Hematopoietic multipotent progenitor cell treated with erythropoietin and hydrocortisone succinate and interleukin-3 and kit ligand, for 8 days (in vitro differentiated cells): ENCODE measurements at regions not wholly inside any gene's neighbourhood (a gene's known extent, or its start where the extent isn't known, plus 50 kb on each side); places are given as distances from the start of the nearest gene placed in this dataset.
A peak's percentile ranks its signal among the peaks of the same experiment; 100 is the strongest.

ENCODE experiments used
- DNase-seq: peaks from one replicate; pipeline ENCODE4 v3.0.0-alpha.2; 2015

GRCh38 chr20:3354247-3354646 lies 53.2 kb downstream of the DNAAF9 start:
- DNase-seq, result no peak

DNA sequence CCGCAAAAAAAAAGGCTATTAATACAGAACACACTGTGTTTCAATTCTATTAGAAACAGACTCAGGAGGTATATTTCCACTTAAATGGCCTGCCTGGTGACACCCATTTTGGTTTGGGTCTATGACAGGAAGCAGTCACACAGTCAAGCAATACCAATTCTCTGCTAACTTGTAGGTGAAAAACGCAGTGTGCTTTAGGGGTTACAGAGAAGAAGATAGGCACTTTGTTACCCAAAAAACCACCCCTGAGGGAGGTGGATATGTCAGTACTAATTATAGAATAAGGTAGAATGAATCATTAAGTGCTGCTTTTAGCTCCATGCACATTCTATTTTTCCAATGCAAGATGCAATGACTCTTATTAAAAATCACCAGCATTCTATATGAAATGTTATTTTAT lies 53.8 kb downstream of the DNAAF9 start:
- DNase-seq, result no peak

DNA sequence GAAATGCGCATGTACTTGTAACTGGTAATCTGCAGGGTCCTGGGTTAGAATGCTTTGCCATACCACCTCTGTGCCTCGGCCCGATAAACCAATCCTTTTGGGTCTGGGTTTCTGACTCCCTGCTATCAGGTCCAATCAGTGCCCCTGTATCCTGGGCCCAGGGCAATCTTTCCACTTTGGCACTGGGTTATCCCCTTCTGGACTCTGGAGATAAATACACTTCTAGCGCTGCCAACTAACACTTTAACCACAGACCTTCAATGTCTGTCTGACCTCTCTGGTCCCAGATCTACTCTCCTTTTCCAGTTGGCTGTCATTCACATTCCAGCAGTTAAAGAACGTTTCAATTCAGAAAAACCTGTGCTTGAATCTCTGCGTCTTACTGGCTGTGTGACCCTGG lies 55.3 kb downstream of the DNAAF9 start:
- DNase-seq, result peak; percentile 78

DNA sequence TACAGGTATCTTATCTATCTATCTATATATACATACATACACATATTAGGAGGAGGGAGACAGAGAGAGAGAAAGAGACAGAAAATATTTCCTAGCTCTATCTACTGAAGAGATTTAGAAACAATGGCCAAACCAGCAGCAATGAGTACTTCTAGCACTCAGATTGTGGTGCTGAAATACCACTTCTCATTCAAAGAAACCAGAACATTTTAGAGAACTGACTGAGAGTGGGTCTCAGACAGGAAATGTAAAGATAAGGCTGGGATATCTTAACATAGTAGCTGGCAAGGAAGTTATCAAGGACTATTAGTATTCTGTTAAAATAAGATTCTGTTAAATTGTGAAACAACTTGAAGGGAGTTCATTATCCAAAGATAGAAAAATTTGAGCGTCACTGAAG lies 57.0 kb downstream of the DNAAF9 start:
- DNase-seq, result peak; percentile 10

- DNase-seq, result no peak
Measured at GRCh38 chr20:3349786-3350185, 57.7 kb downstream of the DNAAF9 start.

DNA sequence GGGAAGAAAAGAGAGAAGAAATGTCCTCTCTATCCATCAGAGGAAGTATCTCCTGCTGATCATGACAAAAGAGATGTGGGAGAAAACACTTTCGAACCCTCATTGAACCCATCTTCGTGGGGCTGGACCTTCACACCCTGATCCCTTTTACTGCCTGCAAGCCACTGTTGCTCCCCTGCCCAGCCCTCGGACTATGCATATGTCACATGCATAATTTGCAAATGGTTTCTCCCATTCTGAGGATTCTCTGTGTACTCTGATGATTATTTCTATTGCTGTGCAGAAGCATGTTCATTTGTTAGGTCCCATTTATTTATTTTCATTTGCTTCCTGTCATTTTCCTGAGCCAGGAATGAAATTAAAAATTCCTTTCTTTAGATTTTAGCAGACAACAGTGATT lies 64.7 kb downstream of the DNAAF9 start:
- no peak for DNase-seq

DNA sequence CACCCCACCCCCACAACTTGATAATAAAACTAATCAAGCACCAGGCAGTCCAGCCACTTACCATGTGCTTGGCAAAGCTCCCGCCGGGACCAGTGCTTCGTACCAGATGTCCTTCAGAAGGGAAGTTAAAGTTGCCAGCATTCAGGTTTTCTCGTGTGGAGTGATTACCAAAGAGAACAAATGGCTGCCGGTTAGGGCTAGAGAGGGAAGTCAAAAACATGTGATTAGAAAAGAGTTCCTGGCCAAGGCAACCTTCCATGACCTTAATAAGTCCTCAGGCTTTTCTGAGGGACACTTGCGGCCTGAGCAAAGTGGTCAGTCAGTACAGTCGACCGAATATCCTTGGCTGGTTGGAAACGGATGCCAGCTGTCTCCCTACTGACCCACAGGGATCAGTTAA lies 67.0 kb downstream of the DNAAF9 start:
- DNase-seq, result peak; percentile 20

- no peak for DNase-seq
Measured at GRCh38 chr20:3339571-3339970, 67.9 kb downstream of the DNAAF9 start.

- no peak for DNase-seq
Measured at GRCh38 chr20:3339076-3339475, 68.4 kb downstream of the DNAAF9 start.

DNA sequence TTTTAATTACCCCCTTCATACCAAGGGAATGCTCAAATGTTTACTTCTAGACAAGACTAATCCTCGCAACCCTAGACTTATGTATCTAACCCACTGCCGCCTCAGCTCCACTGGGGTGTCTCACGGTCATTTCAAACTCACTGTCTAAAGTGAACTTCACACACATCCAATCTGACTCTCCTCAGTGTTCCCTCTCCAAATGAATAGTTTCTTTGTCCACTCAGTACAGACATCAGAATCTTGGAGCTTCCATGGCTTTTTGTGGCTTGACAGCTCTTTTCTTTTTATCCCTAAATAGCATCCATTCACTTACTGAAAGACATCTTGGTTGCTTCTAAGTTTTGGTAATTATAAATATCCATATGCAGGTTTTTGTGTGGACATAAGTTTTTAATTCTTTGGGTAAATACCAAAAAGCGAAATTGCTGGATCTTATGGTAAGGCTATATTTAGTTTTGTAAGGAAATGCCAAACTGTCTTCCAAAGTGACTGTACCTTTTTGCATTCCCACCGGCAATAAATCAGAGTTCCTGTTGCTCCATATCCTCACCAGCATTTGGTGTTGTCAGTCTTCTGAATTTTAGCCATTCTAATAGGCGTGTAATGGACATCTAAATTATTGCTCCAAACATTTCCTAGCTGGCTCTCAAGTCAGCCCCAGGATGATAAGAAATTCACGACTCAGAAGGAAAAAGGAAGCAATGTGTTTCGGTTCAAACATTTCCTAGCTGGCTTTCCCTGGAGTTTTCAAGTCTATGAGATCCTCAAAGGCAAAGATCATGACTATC lies 73.1 kb downstream of the DNAAF9 start:
- no peak for DNase-seq

DNA sequence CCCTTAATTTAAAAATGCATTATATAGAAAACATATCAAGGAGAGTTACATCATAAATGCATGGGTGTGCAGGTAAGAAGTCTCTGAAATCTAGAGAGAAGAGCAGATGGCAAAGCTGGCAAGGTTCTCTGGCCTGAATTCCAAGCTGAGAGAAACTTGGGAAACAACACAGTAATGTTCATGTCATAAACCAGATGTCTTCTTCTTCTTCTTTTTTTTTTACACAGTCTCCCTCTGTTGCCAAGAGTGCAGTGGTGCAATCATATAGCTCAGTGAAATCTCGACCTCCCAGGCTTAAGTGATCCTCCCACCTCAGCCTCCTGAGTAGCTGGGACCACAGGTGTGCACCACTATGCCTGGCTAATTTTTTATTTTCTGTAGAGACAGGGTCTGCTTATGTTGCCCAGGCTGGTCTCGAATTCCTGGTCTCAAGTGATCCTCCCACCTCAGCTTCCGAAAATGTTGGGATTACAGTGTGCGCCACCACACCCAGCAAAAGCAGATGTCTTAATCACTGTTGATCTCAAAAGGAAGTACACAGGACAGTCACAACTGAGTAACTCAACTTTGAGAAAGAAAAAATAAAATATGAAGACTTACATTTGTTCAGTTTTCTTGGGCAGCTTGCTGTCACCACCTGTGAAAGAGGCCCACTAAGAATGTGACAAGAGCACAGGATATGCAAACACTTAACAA lies 77.3 kb downstream of the DNAAF9 start:
- DNase-seq, result no peak

- no peak for DNase-seq
Measured at GRCh38 chr20:3328501-3328900, 79.0 kb downstream of the DNAAF9 start.

DNA sequence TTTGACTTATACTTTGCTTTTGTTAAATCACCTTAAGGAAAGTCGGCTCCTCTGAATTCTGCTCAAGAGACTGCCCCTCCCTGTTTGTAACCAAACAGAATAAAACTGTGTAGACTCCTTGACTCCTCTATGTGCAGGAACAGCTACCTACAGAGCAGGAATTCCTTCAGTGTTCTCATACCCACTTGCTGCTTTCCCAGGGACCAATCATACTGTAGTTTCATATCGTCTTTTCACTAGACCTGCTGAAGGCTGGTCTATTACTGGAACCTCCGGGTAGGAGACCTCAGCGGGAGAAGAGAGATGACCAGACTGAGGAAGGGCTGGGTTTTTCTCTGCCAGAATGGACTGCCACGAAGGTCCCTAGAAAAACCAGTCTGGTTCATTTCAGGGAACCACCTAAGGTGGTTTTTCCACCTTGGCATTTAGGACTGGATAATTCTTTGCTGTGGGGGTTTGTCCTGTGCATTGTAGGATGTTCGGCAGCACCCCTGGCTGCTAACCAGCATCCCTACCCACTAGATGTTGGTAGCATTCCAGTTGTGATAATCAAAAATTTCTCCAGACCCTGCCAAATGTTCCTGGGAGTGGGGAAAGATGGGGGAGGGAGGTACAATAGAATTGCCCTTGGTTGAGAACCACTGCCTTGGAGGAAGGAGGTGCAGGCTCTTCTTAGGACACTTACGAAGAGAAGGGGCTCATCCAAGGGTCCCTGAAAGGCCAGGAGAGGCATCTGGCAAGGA lies 80.5 kb downstream of the DNAAF9 start:
- DNase-seq, result no peak

GRCh38 chr20:3325864-3326263 lies 81.6 kb downstream of the DNAAF9 start:
- DNase-seq, result no peak

- peak; percentile 30 for DNase-seq
Measured at GRCh38 chr20:3323398-3323797, 84.1 kb downstream of the DNAAF9 start.

GRCh38 chr20:3318226-3318884 lies 79.4 kb upstream of the SLC4A11 start:
- DNase-seq, result no peak

- DNase-seq, result no peak
Measured at GRCh38 chr20:3316136-3316535, 77.1 kb upstream of the SLC4A11 start.

DNA sequence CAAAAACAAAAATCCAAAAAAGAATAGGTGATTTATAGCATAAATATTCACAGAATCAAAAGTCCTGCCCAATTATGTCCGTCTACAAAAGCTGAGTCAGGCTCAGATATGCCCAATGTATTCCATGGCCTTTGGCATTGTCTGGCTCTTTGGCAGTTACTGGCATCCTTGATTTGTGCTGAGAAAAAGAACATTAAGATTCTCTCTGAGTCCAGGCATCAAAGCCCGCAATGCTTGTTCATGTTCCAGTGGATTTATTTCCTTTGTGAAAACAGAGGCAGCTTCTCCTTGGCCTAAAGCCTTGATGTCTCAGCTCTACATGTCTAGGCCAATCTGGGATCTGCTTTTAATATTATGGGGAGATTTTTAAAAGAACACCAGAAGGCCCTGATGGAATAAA lies 76.1 kb upstream of the SLC4A11 start:
- no peak for DNase-seq

DNA sequence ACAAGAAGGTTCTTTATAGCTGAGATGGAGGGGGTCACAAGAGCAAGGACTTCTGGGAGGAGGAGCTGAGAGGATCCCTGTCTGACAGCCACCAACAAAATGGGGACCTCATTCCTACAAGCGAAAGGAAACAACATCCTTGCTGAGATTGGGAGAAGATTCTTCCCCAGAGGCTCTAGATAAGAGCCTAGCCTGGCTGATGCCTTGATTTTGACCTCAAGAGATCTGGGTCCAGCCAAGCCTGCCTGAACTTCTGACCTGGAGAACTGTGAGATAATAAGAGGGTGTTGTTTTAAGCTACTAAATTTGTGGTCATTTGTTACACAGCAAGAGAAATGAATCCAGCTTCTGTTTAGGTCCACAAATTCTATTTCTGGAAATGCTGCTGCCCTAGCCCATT lies 75.4 kb upstream of the SLC4A11 start:
- no peak for DNase-seq

DNA sequence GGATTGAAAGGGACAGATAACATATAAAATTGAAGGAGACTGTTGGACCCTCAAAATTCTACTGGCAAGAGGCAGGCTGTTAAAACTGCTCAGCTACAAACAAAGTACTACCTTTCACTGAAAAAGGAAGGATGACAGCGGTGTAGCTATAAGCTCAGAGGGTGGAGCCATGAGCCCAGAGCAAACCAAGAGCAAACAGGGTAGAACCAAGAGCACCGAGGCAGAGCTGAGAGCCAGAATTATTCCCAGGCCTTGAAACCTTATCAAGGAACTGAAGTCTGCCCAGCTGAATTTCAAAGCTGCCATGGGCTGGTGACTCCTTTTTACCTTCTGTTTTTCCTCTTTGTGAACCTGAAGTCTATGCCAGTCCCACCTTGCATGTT lies 74.7 kb upstream of the SLC4A11 start:
- no peak for DNase-seq

- DNase-seq, result peak; percentile 64
Measured at GRCh38 chr20:3312940-3313682, 74.1 kb upstream of the SLC4A11 start.

- peak; percentile 10 for DNase-seq
Measured at GRCh38 chr20:3311623-3312022, 72.6 kb upstream of the SLC4A11 start.

GRCh38 chr20:3309226-3309625 lies 70.2 kb upstream of the SLC4A11 start:
- no peak for DNase-seq
